Kidney (tissue), 13 donors: ENCODE measurements at regions not wholly inside any gene's neighbourhood (a gene's known extent, or its start where the extent isn't known, plus 50 kb on each side); places are given as distances from the start of the nearest gene placed in this dataset.

ENCODE experiments used
- DNase-seq, 5 donors: peaks; one replicate each; pipeline ENCODE4 v3.0.0-alpha.2; 2013 to 2020
- FAIRE-seq: peaks from 2 replicates; lab custom pipeline; 2012; peaks lifted over from hg19 to GRCh38; lab: Jason Lieb, UNC
- H3K27ac ChIP-seq, 2 donors: one replicate each; pipeline ENCODE4 v1.7.0; 2013; ENCODE audit warnings: low read depth in 2 of 2, low read length in 2 of 2, inconsistent platforms in 1 of 2
- H3K27me3 ChIP-seq: one replicate; pipeline ENCODE4 v1.7.1; 2013; ENCODE audit warnings: low read length, inconsistent platforms; ENCODE audit not compliant: control insufficient read depth, insufficient read depth
- H3K36me3 ChIP-seq, 3 donors: one replicate each; pipeline versions ENCODE4 v1.7.0 to v1.7.1; 2013; ENCODE audit warnings: low read length in 3 of 3, control low read depth in 1 of 3, inconsistent platforms in 1 of 3; ENCODE audit not compliant: insufficient read depth in 3 of 3, control insufficient read depth in 2 of 3
- H3K4me1 ChIP-seq, 3 donors: one replicate each; pipeline versions ENCODE4 v1.7.0 to v1.7.1; 2013; ENCODE audit warnings: low read length in 3 of 3, inconsistent platforms in 1 of 3, low read depth in 1 of 3; ENCODE audit not compliant: control insufficient read depth in 2 of 3, insufficient read depth in 2 of 3
- H3K4me3 ChIP-seq, 3 donors: one replicate each; pipeline versions ENCODE4 v1.7.0 to v1.8.1; 2013; ENCODE audit warnings: low read length in 3 of 3, control low read depth in 1 of 3, inconsistent platforms in 1 of 3
- H3K9ac ChIP-seq, 3 donors: one replicate each; pipeline versions ENCODE4 v1.7.0 to v1.7.1; 2013; ENCODE audit warnings: low read length in 3 of 3, control low read depth in 1 of 3, inconsistent platforms in 1 of 3
- H3K9me3 ChIP-seq, 3 donors: one replicate each; pipeline versions ENCODE4 v1.7.0 to v1.7.1; 2013; ENCODE audit warnings: low read length in 3 of 3, control low read depth in 1 of 3, inconsistent platforms in 1 of 3; ENCODE audit not compliant: control insufficient read depth in 2 of 3, insufficient read depth in 1 of 3
- intact Hi-C: fragments of 100-400 bp; cut with DNase I; formaldehyde crosslinking; loops from one replicate; pipeline ENCODE4 v1.11.1; 2022
- TF ChIP-seq, protein P1 (sequence below): IDR thresholded peaks from 3 replicates; pipeline ENCODE4 v1.5.1; 2012; ENCODE audit warnings: mild to moderate bottlenecking, moderate library complexity, borderline replicate concordance; ENCODE audit not compliant: insufficient read depth; ENCODE audit errors: extremely low read depth
- donor health status: control.
- donor health status: control.
- donor health status: control.
- donor health status: control.
- donor health status: control.
- donor health status: DM: yes; HTN: yes; CAD: no.
- donor health status: Normal renal cell carcinoma (clear cell type).

- Histone ChIP-seq H3K36me3 (no peaks in the 10 kb centered on the region), H3K27me3 (no peaks in the 10 kb centered on the region), H3K27ac (no peak overlapping the region), H3K4me3 (no peak overlapping the region), H3K4me1 (no peaks in the 10 kb centered on the region), H3K9ac (no peak overlapping the region), H3K9me3 (no peaks in the 10 kb centered on the region)
- intact Hi-C loops, result no loop called here
- TF ChIP-seq, protein P1, sequence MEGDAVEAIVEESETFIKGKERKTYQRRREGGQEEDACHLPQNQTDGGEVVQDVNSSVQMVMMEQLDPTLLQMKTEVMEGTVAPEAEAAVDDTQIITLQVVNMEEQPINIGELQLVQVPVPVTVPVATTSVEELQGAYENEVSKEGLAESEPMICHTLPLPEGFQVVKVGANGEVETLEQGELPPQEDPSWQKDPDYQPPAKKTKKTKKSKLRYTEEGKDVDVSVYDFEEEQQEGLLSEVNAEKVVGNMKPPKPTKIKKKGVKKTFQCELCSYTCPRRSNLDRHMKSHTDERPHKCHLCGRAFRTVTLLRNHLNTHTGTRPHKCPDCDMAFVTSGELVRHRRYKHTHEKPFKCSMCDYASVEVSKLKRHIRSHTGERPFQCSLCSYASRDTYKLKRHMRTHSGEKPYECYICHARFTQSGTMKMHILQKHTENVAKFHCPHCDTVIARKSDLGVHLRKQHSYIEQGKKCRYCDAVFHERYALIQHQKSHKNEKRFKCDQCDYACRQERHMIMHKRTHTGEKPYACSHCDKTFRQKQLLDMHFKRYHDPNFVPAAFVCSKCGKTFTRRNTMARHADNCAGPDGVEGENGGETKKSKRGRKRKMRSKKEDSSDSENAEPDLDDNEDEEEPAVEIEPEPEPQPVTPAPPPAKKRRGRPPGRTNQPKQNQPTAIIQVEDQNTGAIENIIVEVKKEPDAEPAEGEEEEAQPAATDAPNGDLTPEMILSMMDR, result no peak
- FAIRE-seq (no peak), DNase-seq (no peak)
These were observed 815.1 kb downstream of the DIAPH3 start for GRCh38 chr13:59348617-59349016.

DNA sequence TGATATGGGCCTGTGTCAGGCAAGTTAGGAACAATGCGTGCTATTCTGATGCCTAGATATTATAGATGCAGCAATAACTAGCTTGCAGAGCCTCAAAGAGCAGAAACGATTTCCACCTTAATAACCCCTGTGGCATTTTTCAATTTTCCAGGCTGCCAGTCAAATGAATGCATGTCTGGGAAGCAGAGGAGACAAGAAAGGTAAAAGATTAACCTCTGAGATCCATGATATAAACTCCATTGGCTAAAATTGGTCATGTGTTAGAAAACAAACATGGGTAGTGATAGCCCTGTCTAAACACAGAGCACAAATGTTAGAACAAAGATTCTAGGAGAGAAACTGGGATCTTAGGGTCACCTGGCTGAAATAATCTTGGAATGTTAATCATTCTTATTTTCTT is 811.1 kb downstream of the DIAPH3 start:
- Histone ChIP-seq H3K4me3 (no peak overlapping the region), H3K36me3 (no peaks in the 10 kb centered on the region), H3K27ac (no peak overlapping the region), H3K9ac (no peak overlapping the region), H3K9me3 (no peaks in the 10 kb centered on the region), H3K27me3 (no peaks in the 10 kb centered on the region), H3K4me1 (peaks cover 0 to 4% (median 0%) of the 10 kb centered on the region in 3 donors)
- TF ChIP-seq, protein P1, result no peak
- FAIRE-seq (no peak), DNase-seq (peak in 2 of 5 donors; percentile 76 to 77)
- intact Hi-C loops, result no loop called here

DNA sequence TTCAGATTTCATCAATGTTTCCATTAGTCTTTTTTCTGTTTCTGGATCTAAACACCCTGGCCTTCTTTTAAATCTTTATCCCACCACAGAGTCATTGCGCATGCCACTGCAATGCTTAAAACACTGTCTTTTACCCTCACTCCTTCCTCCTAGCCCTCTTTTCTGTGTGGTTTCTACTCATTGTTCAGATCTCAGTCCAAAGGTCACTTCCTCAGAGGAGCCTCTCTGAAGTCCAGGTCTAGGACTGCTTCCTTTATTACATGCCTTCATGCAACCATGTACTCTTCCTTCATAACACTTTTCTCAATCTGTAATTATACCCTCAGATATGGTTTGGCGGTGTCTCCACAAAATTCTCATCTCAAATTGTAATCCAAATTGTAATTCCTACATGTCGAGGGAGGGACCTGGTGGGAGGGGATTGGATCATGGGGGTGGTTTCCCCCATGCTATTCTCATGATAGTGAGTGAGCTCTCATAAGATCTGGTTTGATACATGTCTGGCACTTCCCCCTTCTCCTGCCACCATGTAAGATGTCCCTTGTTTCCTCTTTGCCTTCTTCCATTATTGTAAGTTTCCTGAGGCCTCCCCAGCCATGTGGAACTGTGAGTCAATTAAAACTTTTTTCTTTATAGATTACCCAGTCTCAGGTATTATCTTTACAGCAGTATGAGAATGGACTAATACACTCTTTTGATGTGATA is 808.9 kb downstream of the DIAPH3 start:
- H3K27me3 ChIP-seq, result no peaks in the 10 kb centered on the region
- FAIRE-seq (no peak), DNase-seq (no peak)
- H3K36me3 ChIP-seq, result no peaks in the 10 kb centered on the region
- TF ChIP-seq, protein P1, result no peak
- peaks cover 0 to 4% (median 0%) of the 10 kb centered on the region in 3 donors for H3K4me1 ChIP-seq
- no peak overlapping the region for H3K9ac ChIP-seq
- no peak overlapping the region for H3K4me3 ChIP-seq
- intact Hi-C loops, result no loop called here
- H3K27ac ChIP-seq, result no peak overlapping the region
- no peaks in the 10 kb centered on the region for H3K9me3 ChIP-seq
